SU-DHL-6 (cell line): ENCODE measurements at regions not wholly inside any gene's neighbourhood (a gene's known extent, or its start where the extent isn't known, plus 50 kb on each side); places are given as distances from the start of the nearest gene placed in this dataset.

Source experiments
- H2AFZ ChIP-seq: fragments of 200-600 bp; sonication (generic); 2 replicates; pipeline ENCODE4 v1.6.1; 2014; ENCODE audit warnings: low read depth, mild to moderate bottlenecking, moderate library complexity, mixed read lengths, antibody characterized with exemption, low read length; ENCODE audit not compliant: severe bottlenecking
- H3F3A ChIP-seq: fragments of 200-600 bp; shearing (Covaris generic); 2 replicates; pipeline ENCODE4 v1.6.0; 2016; ENCODE audit warnings: antibody characterized with exemption, mild to moderate bottlenecking; ENCODE audit not compliant: insufficient read depth
- H3K27ac ChIP-seq: fragments of 200-600 bp; sonication (generic); 2 replicates; pipeline ENCODE4 v1.5.1; 2016; ENCODE audit warnings: low read depth, mild to moderate bottlenecking, low read length, moderate library complexity, mixed read lengths
- H3K27me3 ChIP-seq: fragments of 200-600 bp; sonication (generic), shearing (Covaris generic); 2 replicates; pipeline ENCODE4 v1.6.0; 2014; ENCODE audit warnings: mild to moderate bottlenecking, low read length
- H3K36me3 ChIP-seq: fragments of 200-600 bp; sonication (generic); 2 replicates; pipeline ENCODE4 v1.6.1; 2014; ENCODE audit warnings: mild to moderate bottlenecking, low read length, mixed read lengths
- H3K4me2 ChIP-seq: fragments of 300-600, 200-600 bp; shearing (Covaris generic), sonication (generic); 2 replicates; pipeline ENCODE4 v1.6.0; 2014; ENCODE audit warnings: low read length, low read depth, mild to moderate bottlenecking; ENCODE audit not compliant: poor library complexity, severe bottlenecking
- H3K4me3 ChIP-seq: fragments of 200-600 bp; sonication (generic); 2 replicates; pipeline ENCODE4 v1.5.1; 2014; ENCODE audit warnings: antibody characterized with exemption, low read length, mild to moderate bottlenecking, mixed read lengths; ENCODE audit not compliant: insufficient read depth, poor library complexity, severe bottlenecking
- H3K79me2 ChIP-seq: fragments of 200-600 bp; sonication (generic); 2 replicates; pipeline ENCODE4 v1.6.1; 2014; ENCODE audit warnings: mild to moderate bottlenecking, low read length, moderate library complexity; ENCODE audit not compliant: insufficient read depth
- H3K9ac ChIP-seq: fragments of 200-600 bp; sonication (generic); 2 replicates; pipeline ENCODE4 v1.7.0; 2014; ENCODE audit warnings: mild to moderate bottlenecking, low read length
- H3K9me2 ChIP-seq: fragments of 200-600 bp; sonication (generic); replicated peaks from 2 replicates; pipeline ENCODE4 v1.6.1; 2014; ENCODE audit warnings: low read length; ENCODE audit not compliant: insufficient read depth
- H3K9me3 ChIP-seq: fragments of 200-600 bp; sonication (generic); 2 replicates; pipeline ENCODE4 v1.6.1; 2014; ENCODE audit warnings: low read length, mixed read lengths; ENCODE audit not compliant: insufficient read depth
- H4K20me1 ChIP-seq: fragments of 200-600 bp; sonication (generic); 2 replicates; pipeline ENCODE4 v1.6.1; 2014; ENCODE audit warnings: low read depth, mild to moderate bottlenecking, antibody characterized with exemption, low read length, moderate library complexity, mixed read lengths
- CTCF ChIP-seq: fragments of 200-600 bp; sonication (generic); IDR thresholded peaks from one replicate; pipeline ENCODE4 v1.5.1; 2017; ENCODE audit warnings: antibody characterized with exemption, mild to moderate bottlenecking, low read length, moderate library complexity; ENCODE audit not compliant: insufficient read depth, poor library complexity, severe bottlenecking
- EZH2phosphoT487 ChIP-seq: fragments of 200-600 bp; sonication (generic), shearing (Covaris generic); conservative IDR thresholded peaks from 2 replicates; pipeline ENCODE4 v1.6.1; 2018; ENCODE audit warnings: mild to moderate bottlenecking, antibody characterized with exemption, low read length, moderate library complexity, mixed read lengths

DNA sequence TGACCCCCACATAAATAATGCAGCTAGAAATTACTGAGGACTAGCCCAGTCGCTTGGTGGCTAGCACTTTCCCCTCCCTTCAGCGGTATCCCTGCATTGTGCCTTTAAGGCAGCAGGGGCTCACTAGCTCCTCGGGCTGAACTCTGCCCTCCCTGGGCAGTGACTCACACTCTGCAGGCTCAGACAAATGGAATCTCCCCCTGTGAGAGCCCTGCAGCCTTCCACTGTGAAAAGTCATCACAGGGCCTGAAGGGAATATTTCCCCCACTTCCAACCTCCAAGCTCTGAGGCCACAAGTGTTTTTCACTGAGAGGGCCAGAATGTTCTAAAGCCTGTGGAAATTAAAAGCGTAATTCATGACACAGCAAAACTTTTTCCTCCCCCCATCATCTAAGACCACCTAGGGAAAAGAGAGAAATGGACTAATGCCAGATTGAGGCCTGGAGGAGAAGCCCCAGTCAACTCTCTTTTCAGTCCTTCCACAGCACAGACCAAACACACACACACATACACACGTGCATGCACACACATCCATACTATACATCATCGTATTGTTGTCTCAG, 93.6 kb upstream of the COL1A2 start:
- H3K27me3 ChIP-seq, result no peaks in the 10 kb centered on the region
- H4K20me1 ChIP-seq, result no peaks in the 10 kb centered on the region
- H3K79me2 ChIP-seq, result no peaks in the 10 kb centered on the region
- no peak overlapping the region for H3K9ac ChIP-seq
- no peak for TF ChIP-seq CTCF
- no peak for TF ChIP-seq EZH2phosphoT487
- H3K27ac ChIP-seq, result no peak overlapping the region
- H3K36me3 ChIP-seq, result no peaks in the 10 kb centered on the region
- no peaks in the 10 kb centered on the region for H3K9me3 ChIP-seq
- H3K4me3 ChIP-seq, result no peak overlapping the region
- H3K4me2 ChIP-seq, result no peak overlapping the region
- H2AFZ ChIP-seq, result no peak overlapping the region
- H3K9me2 ChIP-seq, result no peaks in the 10 kb centered on the region
- no peaks in the 10 kb centered on the region for H3F3A ChIP-seq

- no peaks in the 10 kb centered on the region for H3K36me3 ChIP-seq
- no peaks in the 10 kb centered on the region for H3K27me3 ChIP-seq
- H3K9me3 ChIP-seq, result no peaks in the 10 kb centered on the region
- no peaks in the 10 kb centered on the region for H3K9me2 ChIP-seq
- H3K4me3 ChIP-seq, result no peak overlapping the region
- no peaks in the 10 kb centered on the region for H3K79me2 ChIP-seq
- no peak overlapping the region for H2AFZ ChIP-seq
- H3K4me2 ChIP-seq, result no peak overlapping the region
- H3K27ac ChIP-seq, result no peak overlapping the region
- H3K9ac ChIP-seq, result no peak overlapping the region
- no peaks in the 10 kb centered on the region for H3F3A ChIP-seq
- no peaks in the 10 kb centered on the region for H4K20me1 ChIP-seq
- TF ChIP-seq CTCF, result no peak
- no peak for TF ChIP-seq EZH2phosphoT487
Measured at GRCh38 chr7:94303118-94303517, 91.6 kb upstream of the COL1A2 start.

- Histone ChIP-seq H3K4me3 (no peak overlapping the region), H3K27me3 (no peaks in the 10 kb centered on the region), H3K9ac (no peak overlapping the region), H3K27ac (no peak overlapping the region), H3F3A (no peaks in the 10 kb centered on the region), H3K36me3 (no peaks in the 10 kb centered on the region), H3K4me2 (no peak overlapping the region), H3K79me2 (no peaks in the 10 kb centered on the region), H3K9me3 (no peaks in the 10 kb centered on the region), H3K9me2 (no peaks in the 10 kb centered on the region), H2AFZ (no peak overlapping the region), H4K20me1 (no peaks in the 10 kb centered on the region)
- TF ChIP-seq EZH2phosphoT487 (no peak), CTCF (no peak)
Measured at GRCh38 chr7:94303695-94304094, 91.0 kb upstream of the COL1A2 start.
